HG02763 (cell line): ENCODE measurements at regions not wholly inside any gene's neighbourhood (a gene's known extent, or its start where the extent isn't known, plus 50 kb on each side); places are given as distances from the start of the nearest gene placed in this dataset.

ENCODE experiments used
- ATAC-seq: cut with Tn5 transposase; IDR thresholded peaks from one replicate; pipeline ENCODE4 v1.9.1; 2021; ENCODE audit warnings: mild to moderate bottlenecking, moderate library complexity; ENCODE audit not compliant: unreplicated experiment

GRCh38 chr1:190540366-190540765, 62.7 kb upstream of the BRINP3 start:
- no peak for ATAC-seq

- ATAC-seq = no peak
Observed at GRCh38 chr1:190551638-190552037, 74.0 kb upstream of the BRINP3 start.

- ATAC-seq = no peak
Observed at GRCh38 chr1:190560161-190560681, 82.6 kb upstream of the BRINP3 start.

- no peak for ATAC-seq
Observed at GRCh38 chr1:190563230-190563629, 85.6 kb upstream of the BRINP3 start.

GRCh38 chr1:190564117-190564516, 86.5 kb upstream of the BRINP3 start:
- ATAC-seq = no peak

- no peak for ATAC-seq
Observed at GRCh38 chr1:190578017-190578416, 100.4 kb upstream of the BRINP3 start.

- ATAC-seq = no peak
Observed at GRCh38 chr1:190578526-190578925, 100.9 kb upstream of the BRINP3 start.

- no peak for ATAC-seq
Observed at GRCh38 chr1:190579552-190580193, 102.0 kb upstream of the BRINP3 start.

GRCh38 chr1:190583862-190584261, 106.2 kb upstream of the BRINP3 start:
- no peak for ATAC-seq

- no peak for ATAC-seq
Observed at GRCh38 chr1:190588424-190588823, 110.8 kb upstream of the BRINP3 start.

- no peak for ATAC-seq
Observed at GRCh38 chr1:190595438-190595837, 117.8 kb upstream of the BRINP3 start.

GRCh38 chr1:190597294-190597693, 119.6 kb upstream of the BRINP3 start:
- no peak for ATAC-seq

GRCh38 chr1:190599670-190600069, 122.0 kb upstream of the BRINP3 start:
- ATAC-seq = no peak

GRCh38 chr1:190602325-190602724, 124.7 kb upstream of the BRINP3 start:
- ATAC-seq = no peak

- ATAC-seq = no peak
Observed at GRCh38 chr1:190608282-190608681, 130.6 kb upstream of the BRINP3 start.

GRCh38 chr1:190615818-190616217, 138.2 kb upstream of the BRINP3 start:
- no peak for ATAC-seq

GRCh38 chr1:190616235-190616634, 138.6 kb upstream of the BRINP3 start:
- no peak for ATAC-seq

GRCh38 chr1:190619724-190620123, 142.1 kb upstream of the BRINP3 start:
- ATAC-seq = no peak

GRCh38 chr1:190633488-190633887, 155.8 kb upstream of the BRINP3 start:
- ATAC-seq = no peak

- ATAC-seq = no peak
Observed at GRCh38 chr1:190634134-190634533, 156.5 kb upstream of the BRINP3 start.

GRCh38 chr1:190649553-190649952, 171.9 kb upstream of the BRINP3 start:
- no peak for ATAC-seq

GRCh38 chr1:190658907-190659306, 181.2 kb upstream of the BRINP3 start:
- ATAC-seq = no peak

- no peak for ATAC-seq
Observed at GRCh38 chr1:190663962-190664361, 186.3 kb upstream of the BRINP3 start.
